Smooth muscle cell (in vitro differentiated cells): ENCODE measurements at regions not wholly inside any gene's neighbourhood (a gene's known extent, or its start where the extent isn't known, plus 50 kb on each side); places are given as distances from the start of the nearest gene placed in this dataset.

Source experiments
- DNase-seq: peaks from one replicate; lab custom pipeline; 2025; ENCODE audit not compliant: unreplicated experiment; lab: John Stamatoyannopoulos, UW
- H2AFZ ChIP-seq: fragments of 200-600 bp; sonication (generic); 2 replicates; pipeline ENCODE4 v1.6.0; 2016; ENCODE audit warnings: antibody characterized with exemption, low read depth, mild to moderate bottlenecking
- H3F3A ChIP-seq: fragments of 200-600 bp; sonication (generic); 2 replicates; pipeline ENCODE4 v1.6.0; 2017; ENCODE audit warnings: antibody characterized with exemption, low read depth
- H3K27ac ChIP-seq: fragments of 200-600 bp; sonication (generic); 2 replicates; pipeline ENCODE4 v1.5.1; 2016; ENCODE audit warnings: low read depth, mild to moderate bottlenecking
- H3K27me3 ChIP-seq: fragments of 200-600 bp; sonication (generic); 2 replicates; pipeline ENCODE4 v1.6.1; 2016; ENCODE audit warnings: low read depth, mild to moderate bottlenecking
- H3K36me3 ChIP-seq: fragments of 200-600 bp; sonication (generic); 2 replicates; pipeline ENCODE4 v1.5.1; 2016; ENCODE audit warnings: low read depth
- H3K4me1 ChIP-seq: fragments of 200-600 bp; sonication (generic); 2 replicates; pipeline ENCODE4 v1.5.1; 2016; ENCODE audit warnings: low read depth
- H3K4me2 ChIP-seq: fragments of 200-600 bp; sonication (generic); 2 replicates; pipeline ENCODE4 v1.6.0; 2016; ENCODE audit warnings: mild to moderate bottlenecking
- H3K4me3 ChIP-seq: fragments of 200-600 bp; sonication (generic); 2 replicates; pipeline ENCODE4 v1.5.1; 2016; ENCODE audit warnings: mild to moderate bottlenecking
- H3K79me2 ChIP-seq: fragments of 200-600 bp; sonication (generic); 2 replicates; pipeline ENCODE4 v1.6.0; 2016; ENCODE audit warnings: low read depth, mild to moderate bottlenecking
- H3K9ac ChIP-seq: fragments of 200-600 bp; sonication (generic); 2 replicates; pipeline ENCODE4 v1.6.0; 2016; ENCODE audit warnings: low read depth
- H3K9me3 ChIP-seq: fragments of 200-600 bp; sonication (generic); replicated peaks from 2 replicates; pipeline ENCODE4 v1.5.1; 2016; ENCODE audit warnings: low read depth
- H4K20me1 ChIP-seq: fragments of 200-600 bp; sonication (generic); 2 replicates; pipeline ENCODE4 v1.6.0; 2016; ENCODE audit warnings: low read depth
- WGBS: methylation state at CpG from one replicate; pipeline ENCODE4 v1.1.7; 2016; ENCODE audit warnings: low lambda C conversion rate; 5-methylcytosine and 5-hydroxymethylcytosine counted together
- TF ChIP-seq, protein P1 (sequence below): fragments of 200-600 bp; sonication (generic); IDR thresholded peaks from 2 replicates; pipeline ENCODE4 v1.5.1; 2017; ENCODE audit warnings: borderline replicate concordance, mild to moderate bottlenecking, antibody characterized with exemption; ENCODE audit not compliant: insufficient read depth, poor library complexity, severe bottlenecking

DNA sequence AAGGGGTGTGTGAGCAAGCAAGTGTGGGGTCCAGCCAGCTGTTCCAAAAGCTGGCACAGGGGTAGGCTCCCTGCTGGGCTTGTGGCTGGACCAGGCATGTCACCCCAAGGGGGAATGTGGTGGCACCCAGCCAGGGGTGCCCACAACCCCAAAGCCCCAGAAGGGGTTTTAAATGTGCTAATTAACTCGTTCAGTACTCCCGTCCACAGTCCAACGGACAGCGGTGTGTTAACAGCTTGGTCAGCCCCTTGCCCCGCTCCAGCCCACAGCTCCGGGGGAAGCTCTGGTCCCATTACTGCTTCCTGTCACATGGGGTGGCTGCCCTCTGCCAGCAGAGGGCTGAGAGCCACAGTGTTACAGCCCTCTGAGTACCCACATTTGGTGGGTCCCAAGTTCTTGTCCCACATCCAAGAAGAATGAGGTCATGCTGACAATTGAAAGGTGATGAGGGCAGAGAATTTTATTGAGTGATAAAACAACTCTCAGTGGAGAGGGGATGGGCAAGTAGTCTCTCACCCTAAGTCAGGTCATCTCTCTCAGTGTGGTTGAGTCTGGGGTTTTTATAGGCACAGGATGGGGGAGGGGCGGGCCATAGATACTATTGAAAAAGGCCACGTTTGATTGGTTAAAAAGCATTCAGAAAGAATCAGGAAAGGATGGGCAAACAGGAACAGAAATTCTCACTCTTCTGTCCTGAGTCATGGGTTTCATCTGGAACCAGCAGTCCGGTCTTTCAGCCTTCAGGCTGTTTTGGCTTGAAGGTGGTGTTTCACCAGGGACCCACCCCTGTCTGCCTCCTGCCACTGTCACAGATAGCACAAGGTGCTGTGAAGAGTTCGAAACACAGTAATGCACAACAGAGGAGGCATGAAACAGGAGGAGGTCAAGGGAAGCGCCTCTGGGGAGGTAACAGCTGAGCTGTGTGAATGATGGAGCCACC, 238.5 kb downstream of the NFATC2 start:
- Histone ChIP-seq H3K27me3 (no peaks in the 10 kb centered on the region), H2AFZ (no peak overlapping the region), H3K4me3 (no peak overlapping the region), H3K36me3 (no peaks in the 10 kb centered on the region), H3K27ac (no peak overlapping the region), H3K9me3 (no peaks in the 10 kb centered on the region), H3K4me1 (peaks cover 13% of the 10 kb centered on the region), H4K20me1 (no peaks in the 10 kb centered on the region), H3K4me2 (no peak overlapping the region), H3F3A (no peaks in the 10 kb centered on the region), H3K79me2 (no peaks in the 10 kb centered on the region), H3K9ac (no peak overlapping the region)
- TF ChIP-seq, protein P1, sequence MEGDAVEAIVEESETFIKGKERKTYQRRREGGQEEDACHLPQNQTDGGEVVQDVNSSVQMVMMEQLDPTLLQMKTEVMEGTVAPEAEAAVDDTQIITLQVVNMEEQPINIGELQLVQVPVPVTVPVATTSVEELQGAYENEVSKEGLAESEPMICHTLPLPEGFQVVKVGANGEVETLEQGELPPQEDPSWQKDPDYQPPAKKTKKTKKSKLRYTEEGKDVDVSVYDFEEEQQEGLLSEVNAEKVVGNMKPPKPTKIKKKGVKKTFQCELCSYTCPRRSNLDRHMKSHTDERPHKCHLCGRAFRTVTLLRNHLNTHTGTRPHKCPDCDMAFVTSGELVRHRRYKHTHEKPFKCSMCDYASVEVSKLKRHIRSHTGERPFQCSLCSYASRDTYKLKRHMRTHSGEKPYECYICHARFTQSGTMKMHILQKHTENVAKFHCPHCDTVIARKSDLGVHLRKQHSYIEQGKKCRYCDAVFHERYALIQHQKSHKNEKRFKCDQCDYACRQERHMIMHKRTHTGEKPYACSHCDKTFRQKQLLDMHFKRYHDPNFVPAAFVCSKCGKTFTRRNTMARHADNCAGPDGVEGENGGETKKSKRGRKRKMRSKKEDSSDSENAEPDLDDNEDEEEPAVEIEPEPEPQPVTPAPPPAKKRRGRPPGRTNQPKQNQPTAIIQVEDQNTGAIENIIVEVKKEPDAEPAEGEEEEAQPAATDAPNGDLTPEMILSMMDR, result peak; percentile 7
- WGBS, result 76% methylated on average over 11 of the region's 11 CpGs
- no peak for DNase-seq

DNA sequence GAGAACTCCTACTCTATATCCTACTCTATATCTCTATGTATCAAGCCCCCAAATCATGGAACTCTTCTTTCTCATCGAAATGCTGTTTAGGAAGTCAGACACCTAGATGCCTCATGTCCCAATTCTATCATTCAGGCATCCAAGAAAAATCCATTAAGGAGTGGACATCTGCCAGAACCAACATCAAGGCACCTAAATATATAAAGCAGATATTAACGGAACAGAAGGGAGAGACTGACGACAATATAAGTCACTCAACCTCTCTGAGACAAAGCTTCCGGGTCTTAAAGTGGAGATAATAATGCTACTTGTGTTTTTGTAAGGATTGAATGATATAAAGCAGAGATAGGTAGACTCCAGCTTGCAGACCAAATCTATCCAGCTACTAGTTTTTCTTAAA, 241.5 kb downstream of the NFATC2 start:
- H3K36me3 ChIP-seq, result no peaks in the 10 kb centered on the region
- no peak for DNase-seq
- TF ChIP-seq, protein P1, result no peak
- H3K79me2 ChIP-seq, result no peaks in the 10 kb centered on the region
- no peaks in the 10 kb centered on the region for H3K27me3 ChIP-seq
- H3K4me1 ChIP-seq, result peaks cover 6% of the 10 kb centered on the region
- no peaks in the 10 kb centered on the region for H3F3A ChIP-seq
- H2AFZ ChIP-seq, result no peak overlapping the region
- 93% methylated on average over 4 of the region's 4 CpGs for WGBS
- no peak overlapping the region for H3K9ac ChIP-seq
- no peaks in the 10 kb centered on the region for H3K9me3 ChIP-seq
- no peak overlapping the region for H3K4me3 ChIP-seq
- H3K4me2 ChIP-seq, result no peak overlapping the region
- H3K27ac ChIP-seq, result no peak overlapping the region
- H4K20me1 ChIP-seq, result no peaks in the 10 kb centered on the region

DNA sequence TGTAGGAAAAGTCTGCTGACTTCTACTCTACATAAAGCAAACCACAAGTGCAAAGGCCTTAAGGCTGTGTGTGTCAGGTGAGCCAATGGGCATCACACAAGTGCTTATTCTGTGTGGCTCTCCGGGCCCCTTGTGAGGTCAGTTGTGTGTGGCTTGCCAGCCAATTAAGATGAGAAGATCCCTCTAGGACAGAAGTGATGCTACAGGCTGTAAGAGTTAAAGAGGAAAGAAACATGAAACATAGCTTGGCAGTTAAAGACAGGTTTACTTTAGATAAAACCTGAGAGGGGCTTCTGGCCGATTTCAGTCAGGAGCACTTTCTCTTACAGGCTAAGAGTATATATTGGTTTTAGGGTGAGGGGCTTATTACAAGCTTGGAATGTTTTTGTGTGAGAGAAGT, 242.4 kb downstream of the NFATC2 start:
- H3K27me3 ChIP-seq, result no peaks in the 10 kb centered on the region
- H3K9me3 ChIP-seq, result no peaks in the 10 kb centered on the region
- TF ChIP-seq, protein P1, result no peak
- WGBS, result 86% methylated on average over 2 of the region's 2 CpGs
- H4K20me1 ChIP-seq, result no peaks in the 10 kb centered on the region
- H3F3A ChIP-seq, result no peaks in the 10 kb centered on the region
- no peak overlapping the region for H3K4me3 ChIP-seq
- DNase-seq, result no peak
- H3K4me1 ChIP-seq, result no peaks in the 10 kb centered on the region
- no peak overlapping the region for H3K9ac ChIP-seq
- no peak overlapping the region for H2AFZ ChIP-seq
- no peak overlapping the region for H3K27ac ChIP-seq
- H3K4me2 ChIP-seq, result no peak overlapping the region
- no peaks in the 10 kb centered on the region for H3K36me3 ChIP-seq
- no peaks in the 10 kb centered on the region for H3K79me2 ChIP-seq

DNA sequence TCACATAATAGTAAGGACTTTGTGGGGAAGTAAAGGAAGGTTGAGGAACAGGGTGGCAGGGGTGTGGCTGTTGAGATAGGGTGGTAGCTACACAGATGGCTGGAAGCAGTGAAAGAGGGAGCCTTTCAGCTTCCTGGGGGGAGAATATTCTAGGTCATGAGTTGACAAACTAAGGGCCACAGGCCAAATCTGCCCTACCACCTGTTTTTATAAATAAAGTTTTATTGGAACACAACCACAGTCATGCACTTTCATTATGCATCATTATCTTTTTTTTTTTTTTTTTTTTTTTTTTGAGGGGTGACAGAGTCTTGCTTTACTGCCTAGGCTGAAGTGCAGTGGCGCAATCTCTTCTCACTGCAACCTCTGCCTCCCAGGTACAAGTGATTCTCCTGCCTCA, 243.1 kb downstream of the NFATC2 start:
- Histone ChIP-seq H3K27me3 (no peaks in the 10 kb centered on the region), H3K9me3 (no peaks in the 10 kb centered on the region), H4K20me1 (no peaks in the 10 kb centered on the region), H3K9ac (no peak overlapping the region), H3K4me2 (no peak overlapping the region), H3K4me3 (no peak overlapping the region), H3F3A (no peaks in the 10 kb centered on the region), H2AFZ (no peak overlapping the region), H3K27ac (no peak overlapping the region), H3K79me2 (no peaks in the 10 kb centered on the region), H3K4me1 (no peaks in the 10 kb centered on the region), H3K36me3 (no peaks in the 10 kb centered on the region)
- TF ChIP-seq, protein P1, result no peak
- DNase-seq, result no peak
- WGBS, result 100% methylated on average over 1 of the region's 1 CpG
